Calu3 (cell line): ENCODE measurements at regions not wholly inside any gene's neighbourhood (a gene's known extent, or its start where the extent isn't known, plus 50 kb on each side); places are given as distances from the start of the nearest gene placed in this dataset.

Source experiments
- BruUV-seq: library from RNA; stranded (reverse); fragments of 400-500 nt; replicated peaks from 2 replicates; lab custom pipeline; 2021; lab: Mats Ljungman, UMichigan
- CTCF ChIA-PET: fragments of 300-600 bp; sonication (Branson Sonifier 250); formaldehyde crosslinking; loops from one replicate; lab custom pipeline; 2022; ENCODE audit warnings: antibody characterized with exemption; lab: Charles Lee
- DNase-seq: peaks from one replicate; pipeline ENCODE4 v3.0.0; 2022
- H3K27ac Mint-ChIP-seq: one replicate; pipeline ENCODE4 v1.8.0; 2022; ENCODE audit warnings: mixed read lengths; ENCODE audit not compliant: unreplicated experiment
- H3K27me3 Mint-ChIP-seq: one replicate; pipeline ENCODE4 v1.8.0; 2022; ENCODE audit warnings: mixed read lengths; ENCODE audit not compliant: unreplicated experiment
- H3K36me3 Mint-ChIP-seq: one replicate; pipeline ENCODE4 v1.8.0; 2022; ENCODE audit warnings: mild to moderate bottlenecking, moderate library complexity, mixed read lengths; ENCODE audit not compliant: insufficient read depth, unreplicated experiment
- H3K4me1 Mint-ChIP-seq: one replicate; pipeline ENCODE4 v1.8.0; 2022; ENCODE audit warnings: mild to moderate bottlenecking, low read depth, mixed read lengths; ENCODE audit not compliant: unreplicated experiment
- H3K4me3 Mint-ChIP-seq: one replicate; pipeline ENCODE4 v1.8.0; 2022; ENCODE audit warnings: mild to moderate bottlenecking, low read depth, moderate library complexity, mixed read lengths; ENCODE audit not compliant: unreplicated experiment
- H3K9me3 Mint-ChIP-seq: one replicate; pipeline ENCODE4 v1.8.0; 2022; ENCODE audit warnings: low read depth, mixed read lengths; ENCODE audit not compliant: unreplicated experiment
- CTCF ChIP-seq: fragments of 200-600 bp; IDR thresholded peaks from one replicate; pipeline ENCODE4 v1.8.0; 2022; ENCODE audit warnings: antibody characterized with exemption; ENCODE audit not compliant: unreplicated experiment
- intact Hi-C: fragments of 100-400 bp; cut with micrococcal nuclease; formaldehyde crosslinking; loops from one replicate; pipeline ENCODE4 v1.10.0; 2022; ENCODE audit not compliant: unreplicated experiment

- BruUV-seq, result no TSS peak
- no peak for TF ChIP-seq CTCF
- no peak for DNase-seq
- Mint-ChIP-seq H3K27ac (no peak overlapping the region), H3K4me1 (no peaks in the 10 kb centered on the region), H3K36me3 (no peaks in the 10 kb centered on the region), H3K9me3 (no peaks in the 10 kb centered on the region), H3K4me3 (no peak overlapping the region), H3K27me3 (no peaks in the 10 kb centered on the region)
- CTCF ChIA-PET, result no interaction called here
- intact Hi-C loops, result no loop called here
These were observed 110.8 kb upstream of the SOD1 start for GRCh38 chr21:31548688-31549087.

GRCh38 chr21:31546443-31547170, 112.9 kb upstream of the SOD1 start:
- intact Hi-C loops, result no loop called here
- CTCF ChIA-PET, result no interaction called here
- H3K27ac Mint-ChIP-seq, result no peak overlapping the region

GRCh38 chr21:31545036-31545435, 114.5 kb upstream of the SOD1 start:
- H3K27ac Mint-ChIP-seq, result no peak overlapping the region
- CTCF ChIA-PET, result no interaction called here
- H3K36me3 Mint-ChIP-seq, result no peaks in the 10 kb centered on the region
- BruUV-seq, result no TSS peak
- no peak overlapping the region for H3K4me3 Mint-ChIP-seq
- no peak for DNase-seq
- H3K4me1 Mint-ChIP-seq, result no peaks in the 10 kb centered on the region
- no peaks in the 10 kb centered on the region for H3K9me3 Mint-ChIP-seq
- no peaks in the 10 kb centered on the region for H3K27me3 Mint-ChIP-seq
- intact Hi-C loops, result no loop called here
- TF ChIP-seq CTCF, result no peak

More at GRCh38 chr21:31546443-31547170, 112.9 kb upstream of the SOD1 start:
- DNase-seq, result no peak
- BruUV-seq, result no TSS peak
- no peaks in the 10 kb centered on the region for H3K36me3 Mint-ChIP-seq
- no peaks in the 10 kb centered on the region for H3K9me3 Mint-ChIP-seq
- TF ChIP-seq CTCF, result no peak
- no peaks in the 10 kb centered on the region for H3K27me3 Mint-ChIP-seq
- no peaks in the 10 kb centered on the region for H3K4me1 Mint-ChIP-seq
- no peak overlapping the region for H3K4me3 Mint-ChIP-seq

GRCh38 chr21:31543191-31543590, 116.3 kb upstream of the SOD1 start:
- Mint-ChIP-seq H3K27me3 (no peaks in the 10 kb centered on the region), H3K9me3 (no peaks in the 10 kb centered on the region), H3K36me3 (no peaks in the 10 kb centered on the region), H3K4me1 (no peaks in the 10 kb centered on the region), H3K4me3 (no peak overlapping the region), H3K27ac (no peak overlapping the region)
- DNase-seq, result no peak
- BruUV-seq, result no TSS peak
- TF ChIP-seq CTCF, result no peak
- CTCF ChIA-PET, result no interaction called here
- intact Hi-C loops, result no loop called here
